GM21723 (cell line): ENCODE measurements at regions not wholly inside any gene's neighbourhood (a gene's known extent, or its start where the extent isn't known, plus 50 kb on each side); places are given as distances from the start of the nearest gene placed in this dataset.

ENCODE experiments used
- ATAC-seq: cut with Tn5 transposase; IDR thresholded peaks from one replicate; pipeline ENCODE4 v1.9.1; 2021; ENCODE audit warnings: mild to moderate bottlenecking, moderate library complexity; ENCODE audit not compliant: unreplicated experiment

- ATAC-seq, result no peak
Measured at GRCh38 chr14:101128478-101129321, 225.2 kb upstream of the RTL1 start.

DNA sequence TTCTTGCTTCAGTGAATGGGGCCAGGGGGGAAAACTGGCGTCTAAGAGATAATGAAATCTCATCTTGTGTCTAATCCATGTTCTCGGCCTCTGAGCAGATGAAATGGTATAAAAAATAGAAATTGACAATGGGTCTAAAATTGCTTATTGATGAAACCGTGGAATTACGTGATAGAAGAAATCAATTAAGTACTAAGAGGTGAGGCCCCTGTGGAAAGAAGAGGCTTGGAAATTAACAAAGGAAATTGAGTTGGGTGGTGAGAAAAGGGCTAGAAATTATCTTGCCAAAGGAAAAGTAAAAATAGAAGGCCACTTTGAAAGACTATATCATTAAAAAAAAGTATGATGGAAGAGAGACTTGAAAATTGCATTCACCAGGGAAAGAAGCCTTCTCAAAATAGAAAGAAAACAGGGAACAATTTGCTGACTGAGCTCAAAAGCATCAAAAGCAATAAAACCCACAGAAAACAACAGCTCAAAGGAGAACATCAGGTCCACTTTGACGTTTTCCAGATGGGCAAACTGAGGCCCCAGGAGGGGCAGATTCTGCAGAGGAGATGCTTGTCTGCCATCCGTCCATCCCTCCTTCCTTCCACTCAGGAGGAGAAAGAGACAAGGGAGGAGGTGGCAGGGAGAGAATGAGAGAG is 226.1 kb upstream of the RTL1 start:
- ATAC-seq, result no peak

DNA sequence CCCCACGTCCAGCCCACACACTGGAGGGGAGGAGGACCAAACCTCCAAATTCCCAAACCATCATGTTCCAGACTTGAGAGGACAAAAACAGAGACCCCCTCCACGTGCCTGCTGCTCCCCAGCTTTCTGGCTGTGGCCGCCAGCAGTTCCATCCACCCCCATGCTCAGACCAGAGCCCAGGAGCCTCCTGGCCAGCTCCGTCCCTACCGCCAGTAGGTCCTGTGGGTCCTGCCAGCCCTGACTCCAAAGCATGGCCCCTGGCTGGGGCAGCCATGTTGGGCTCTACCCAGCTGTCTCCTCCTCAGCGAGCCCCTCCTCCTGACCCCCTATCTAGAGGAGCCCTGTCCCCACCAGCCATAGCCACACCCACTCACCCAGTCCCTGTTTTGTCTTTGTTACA is 227.3 kb upstream of the RTL1 start:
- ATAC-seq, result no peak

GRCh38 chr14:101131451-101131916 is 228.0 kb upstream of the RTL1 start:
- ATAC-seq, result no peak

GRCh38 chr14:101132051-101132571 is 228.6 kb upstream of the RTL1 start:
- ATAC-seq, result no peak

DNA sequence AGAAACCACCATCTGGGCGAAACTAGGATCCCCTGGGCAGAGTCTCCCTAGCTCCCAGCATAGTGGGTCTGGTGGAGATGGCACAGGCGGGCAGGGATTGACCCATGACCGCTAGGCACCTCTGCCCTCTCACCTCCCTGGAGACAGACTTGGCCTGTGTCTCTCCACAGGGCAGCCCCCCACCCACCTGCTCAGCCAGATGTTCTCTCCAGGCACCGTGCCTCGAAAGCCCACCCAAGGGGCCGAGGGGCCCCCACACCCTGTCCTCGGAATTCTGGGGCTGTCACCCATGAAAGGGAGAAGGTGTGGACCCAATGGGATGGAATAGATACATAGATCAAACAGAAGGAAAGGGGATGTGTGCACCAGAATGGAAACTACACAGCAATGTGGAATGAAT is 229.1 kb upstream of the RTL1 start:
- no peak for ATAC-seq

- ATAC-seq, result no peak
Measured at GRCh38 chr14:101133068-101133467, 229.5 kb upstream of the RTL1 start.

GRCh38 chr14:101134161-101134631 is 230.7 kb upstream of the RTL1 start:
- ATAC-seq, result no peak

DNA sequence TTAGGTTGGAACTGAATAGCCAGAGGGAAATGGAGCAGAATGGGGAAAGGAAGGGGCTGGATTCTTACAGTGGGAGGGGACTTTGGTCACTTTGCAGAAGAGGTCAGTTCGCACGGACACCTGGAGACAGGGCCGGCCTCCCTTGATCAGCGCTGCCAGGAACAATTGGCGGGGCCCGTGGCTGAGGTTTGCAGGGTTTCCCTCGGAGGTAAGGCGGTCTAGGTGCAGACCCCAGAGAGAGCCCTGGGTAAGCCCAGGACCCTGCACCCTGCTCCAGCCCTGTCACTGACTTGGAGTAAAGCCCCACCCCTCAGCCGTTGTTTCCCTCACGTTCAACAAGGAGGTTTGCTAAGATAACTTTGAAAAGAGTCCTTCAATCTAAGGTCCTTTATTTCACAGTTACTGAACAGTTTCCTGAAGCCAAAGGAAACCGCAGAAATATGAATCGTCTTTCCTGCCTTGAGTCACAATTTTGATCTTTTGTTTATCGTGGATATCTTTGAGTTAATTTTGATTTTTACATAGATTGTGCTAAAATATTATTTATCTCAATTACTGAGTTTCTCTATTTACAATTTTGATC is 231.4 kb upstream of the RTL1 start:
- ATAC-seq, result no peak

DNA sequence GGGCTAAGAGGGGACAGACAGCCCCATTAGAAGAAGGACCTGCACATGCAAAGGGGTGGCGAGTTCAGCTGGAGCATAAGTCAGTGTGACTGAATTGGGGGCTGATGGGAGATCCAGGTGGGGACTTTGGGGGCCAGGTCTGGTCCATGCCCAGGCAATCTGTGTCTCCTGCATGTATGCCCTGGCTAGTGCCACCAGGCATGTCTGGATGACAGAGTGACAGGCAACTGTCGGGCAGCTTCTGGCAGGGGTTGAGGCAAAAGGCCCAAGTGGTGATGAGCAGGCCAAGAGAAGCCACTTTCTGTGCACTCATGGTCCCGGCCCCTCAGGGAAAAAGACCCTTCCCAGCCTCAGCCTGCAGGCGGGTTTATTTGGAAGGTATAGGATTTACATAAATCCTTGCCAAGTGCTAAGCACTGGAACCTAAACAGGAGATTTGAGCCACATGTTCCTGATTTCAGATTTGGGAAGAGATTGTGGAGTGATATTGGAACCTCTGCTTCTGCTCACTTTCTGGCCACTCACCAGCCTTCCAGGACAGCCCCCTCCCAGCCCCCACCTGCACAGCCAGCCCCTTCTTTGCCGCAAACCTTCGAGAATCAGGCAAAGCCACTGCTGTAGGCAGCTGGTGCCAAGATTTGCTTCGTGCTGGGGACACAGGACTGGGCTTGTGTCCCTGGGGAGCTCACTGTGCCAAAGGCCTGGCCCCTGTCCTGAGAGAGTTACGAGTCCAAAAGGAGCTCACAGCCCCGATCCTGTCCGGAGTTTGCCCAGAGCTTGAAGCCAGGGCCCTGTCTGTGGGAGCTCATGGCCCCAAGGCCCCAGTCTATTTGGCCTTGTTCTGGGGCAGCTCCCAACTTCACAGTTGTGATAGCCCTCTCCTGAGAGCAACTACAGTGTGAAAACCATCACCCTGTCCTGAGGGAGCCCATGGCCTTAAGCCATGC is 232.5 kb upstream of the RTL1 start:
- no peak for ATAC-seq

- ATAC-seq, result no peak
Measured at GRCh38 chr14:101137234-101137633, 233.7 kb upstream of the RTL1 start.

DNA sequence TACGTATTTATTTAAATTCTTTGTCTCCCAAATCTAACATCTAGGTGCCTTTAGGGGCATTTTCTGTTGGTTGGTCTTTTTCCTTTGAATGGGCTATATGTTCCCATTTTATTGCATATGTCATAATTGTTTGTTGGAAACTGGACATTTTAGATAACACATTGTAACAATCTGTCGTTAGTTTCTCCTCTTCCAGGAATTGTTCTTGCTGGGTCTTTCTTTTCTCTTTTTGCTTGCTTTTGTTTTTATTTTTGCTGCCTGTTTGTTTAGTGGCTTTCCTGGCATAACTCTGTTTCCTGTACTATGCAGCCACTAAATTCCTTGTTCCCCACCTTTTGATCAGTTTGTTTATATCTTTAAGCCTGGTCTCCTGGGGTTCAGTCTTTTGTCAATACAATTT is 244.3 kb upstream of the RTL1 start:
- no peak for ATAC-seq

DNA sequence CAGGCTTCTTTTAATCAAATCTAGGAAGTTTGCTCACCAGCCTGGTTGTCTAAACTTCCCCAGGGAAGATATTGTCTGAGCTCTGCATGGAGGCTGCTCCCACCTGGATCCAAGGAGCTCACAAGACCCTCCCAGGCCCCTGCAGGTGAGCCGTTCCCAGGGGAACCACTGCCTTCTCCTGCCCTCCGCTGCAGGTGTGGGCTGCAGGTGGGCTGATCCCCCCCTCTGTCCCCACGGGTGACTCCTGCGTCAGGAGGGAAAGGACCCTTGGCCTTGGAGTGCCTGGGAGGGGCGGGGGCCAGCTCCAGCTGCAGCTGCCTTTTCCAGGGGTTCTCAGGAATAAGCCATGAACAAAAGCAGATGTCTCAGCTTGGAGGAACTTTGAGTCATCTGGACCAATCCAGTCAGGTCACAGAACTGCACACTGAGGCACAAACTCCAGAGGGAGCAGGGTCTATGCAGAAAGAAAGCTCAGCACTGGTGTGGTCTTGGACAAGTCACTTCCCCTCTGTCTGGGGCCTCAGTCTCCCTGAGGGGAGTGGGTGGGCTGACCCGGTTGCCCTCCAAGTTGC is 246.6 kb upstream of the RTL1 start:
- no peak for ATAC-seq

DNA sequence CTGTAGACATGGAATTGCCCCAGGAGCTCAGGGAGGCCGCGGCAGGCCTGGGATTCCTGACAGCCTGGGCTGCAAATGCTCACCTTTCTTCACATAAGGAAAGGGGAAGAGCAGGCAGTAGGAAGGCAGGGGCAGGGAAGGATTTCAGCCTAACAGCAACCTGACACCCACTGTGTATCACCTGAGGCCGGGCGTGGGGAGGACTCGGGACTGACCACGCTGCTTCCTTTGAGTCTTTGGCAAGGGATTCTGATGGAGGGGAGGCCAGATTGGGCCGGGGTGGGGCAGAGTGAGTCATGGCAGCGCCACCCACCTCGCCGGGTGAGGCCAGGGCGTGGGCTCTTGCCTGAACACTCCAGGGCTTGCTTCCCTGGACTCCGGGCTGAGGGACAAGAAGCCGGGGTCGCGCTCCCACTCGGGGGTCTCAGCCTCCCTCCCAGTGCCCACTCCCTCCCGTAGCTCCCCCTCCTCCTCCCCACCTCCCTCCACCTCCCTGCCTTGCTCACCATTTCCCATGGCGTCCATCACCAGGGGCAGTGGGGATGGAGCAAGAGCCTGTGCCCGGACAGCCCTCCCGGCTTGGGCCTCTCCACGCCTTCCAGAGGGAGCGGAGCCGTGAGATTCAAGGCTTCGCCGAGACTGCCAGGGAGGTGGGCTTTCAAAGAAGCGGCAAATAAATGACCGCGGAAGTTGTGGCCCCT is 247.9 kb upstream of the RTL1 start:
- no peak for ATAC-seq

- ATAC-seq, result no peak
Measured at GRCh38 chr14:101151927-101152305, 248.4 kb upstream of the RTL1 start.

GRCh38 chr14:101152855-101153254 is 249.3 kb upstream of the RTL1 start:
- ATAC-seq, result no peak

GRCh38 chr14:101153691-101154090 is 250.2 kb upstream of the RTL1 start:
- ATAC-seq, result no peak

DNA sequence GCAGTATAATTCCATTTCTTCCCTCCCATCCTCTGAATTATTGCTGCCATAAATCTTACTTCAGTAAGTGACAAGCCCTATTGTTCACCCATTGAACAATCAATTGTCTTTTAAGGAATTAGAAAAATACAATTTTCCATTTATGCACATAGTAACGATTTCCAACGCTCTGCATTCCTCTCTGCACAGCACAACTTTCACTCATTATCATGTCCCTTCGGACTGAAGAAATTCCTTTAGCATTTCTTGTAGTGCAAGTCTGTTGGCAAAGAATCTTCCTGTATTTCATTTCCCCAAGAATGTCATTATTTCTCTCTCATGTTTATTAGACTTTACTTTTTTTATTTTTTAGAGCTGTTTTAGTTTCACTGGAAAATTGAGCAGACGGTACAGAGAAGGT is 252.1 kb upstream of the RTL1 start:
- ATAC-seq, result no peak

DNA sequence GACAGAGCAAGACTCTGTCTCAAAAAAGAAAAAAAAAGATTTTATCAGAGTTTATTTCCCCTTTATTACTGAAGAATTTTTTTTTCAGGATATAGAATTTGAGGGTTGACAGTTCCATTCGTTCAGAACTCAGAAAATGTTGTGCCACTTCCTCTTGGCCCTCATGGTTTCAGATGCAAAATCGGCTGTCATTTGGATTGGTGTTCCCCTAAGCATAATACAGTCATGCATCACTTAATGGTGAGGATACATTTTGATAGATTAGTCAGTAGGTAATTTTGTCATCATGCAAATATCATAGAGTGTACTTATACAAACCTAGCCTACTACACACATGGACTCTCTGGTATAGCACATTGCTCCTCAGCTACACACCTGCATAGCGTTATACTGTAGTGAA is 263.9 kb upstream of the RTL1 start:
- no peak for ATAC-seq

GRCh38 chr14:101169267-101169666 is 265.7 kb upstream of the RTL1 start:
- ATAC-seq, result no peak
